ENCODE measurements at regions not wholly inside any gene's neighbourhood (a gene's known extent, or its start where the extent isn't known, plus 50 kb on each side); places are given as distances from the start of the nearest gene placed in this dataset.
A peak's percentile ranks its signal among the peaks of the same experiment; 100 is the strongest.

DNA sequence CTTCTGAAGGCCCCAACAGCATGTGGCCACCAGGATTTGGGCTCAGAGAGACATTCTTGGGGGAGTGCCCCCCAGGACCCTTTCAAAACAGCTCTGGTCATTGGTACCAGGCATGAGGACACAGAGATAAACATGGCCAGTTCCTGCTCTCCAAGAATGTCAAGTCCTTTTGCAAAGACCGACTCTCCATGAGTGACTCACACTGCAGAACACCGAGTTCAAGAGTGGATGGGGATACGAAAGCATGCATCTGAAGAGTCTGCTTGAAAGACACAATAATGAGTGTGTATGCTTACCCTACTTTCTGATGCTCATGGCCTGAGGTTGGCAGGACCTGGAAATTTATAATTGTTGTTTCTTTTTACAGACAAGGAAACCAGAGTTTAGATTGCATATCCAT, 450.6 kb downstream of the TSN start:
- TF ChIP-seq, protein P1, sequence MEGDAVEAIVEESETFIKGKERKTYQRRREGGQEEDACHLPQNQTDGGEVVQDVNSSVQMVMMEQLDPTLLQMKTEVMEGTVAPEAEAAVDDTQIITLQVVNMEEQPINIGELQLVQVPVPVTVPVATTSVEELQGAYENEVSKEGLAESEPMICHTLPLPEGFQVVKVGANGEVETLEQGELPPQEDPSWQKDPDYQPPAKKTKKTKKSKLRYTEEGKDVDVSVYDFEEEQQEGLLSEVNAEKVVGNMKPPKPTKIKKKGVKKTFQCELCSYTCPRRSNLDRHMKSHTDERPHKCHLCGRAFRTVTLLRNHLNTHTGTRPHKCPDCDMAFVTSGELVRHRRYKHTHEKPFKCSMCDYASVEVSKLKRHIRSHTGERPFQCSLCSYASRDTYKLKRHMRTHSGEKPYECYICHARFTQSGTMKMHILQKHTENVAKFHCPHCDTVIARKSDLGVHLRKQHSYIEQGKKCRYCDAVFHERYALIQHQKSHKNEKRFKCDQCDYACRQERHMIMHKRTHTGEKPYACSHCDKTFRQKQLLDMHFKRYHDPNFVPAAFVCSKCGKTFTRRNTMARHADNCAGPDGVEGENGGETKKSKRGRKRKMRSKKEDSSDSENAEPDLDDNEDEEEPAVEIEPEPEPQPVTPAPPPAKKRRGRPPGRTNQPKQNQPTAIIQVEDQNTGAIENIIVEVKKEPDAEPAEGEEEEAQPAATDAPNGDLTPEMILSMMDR (IDR thresholded peaks at IDR 0.05; ENCODE audit: unreplicated experiment in 3 of 3) = no peak
- Mint-ChIP-seq H3K4me1 (peaks cover 45% of the 10 kb centered on the region), H3K27me3 (ENCODE audit: low read depth) (peaks cover 7% of the 10 kb centered on the region), H3K9me3 (no peaks in the 10 kb centered on the region), H3K27ac (peak overlapping the region in 2 of 3 experiments; percentile 67 to 83), H3K4me3 (no peak overlapping the region), H3K36me3 (ENCODE audit: low read depth) (no peaks in the 10 kb centered on the region)

DNA sequence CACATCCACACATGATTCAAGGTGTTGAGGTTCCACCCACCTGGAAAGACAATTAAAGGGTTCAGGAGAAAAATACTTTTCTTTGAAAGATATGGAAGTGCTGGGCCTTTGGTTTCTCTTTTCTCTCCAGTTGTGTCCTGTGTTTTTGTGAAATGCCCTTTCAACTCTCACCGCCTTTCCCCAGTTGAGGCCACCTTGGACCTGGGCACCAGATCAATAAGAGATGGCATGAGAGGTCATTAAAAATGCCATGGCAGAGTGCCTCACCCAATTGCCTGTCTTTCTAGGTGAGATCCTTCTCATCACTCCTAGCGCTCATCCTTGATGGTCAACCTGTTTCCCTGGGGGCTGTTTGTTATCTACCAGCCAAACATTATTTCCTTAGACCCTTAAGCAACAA, 453.9 kb downstream of the TSN start:
- Mint-ChIP-seq H3K4me3 (no peak overlapping the region), H3K27ac (no peak overlapping the region), H3K27me3 (ENCODE audit: low read depth) (peaks cover 7% of the 10 kb centered on the region), H3K36me3 (ENCODE audit: low read depth) (no peaks in the 10 kb centered on the region), H3K9me3 (no peaks in the 10 kb centered on the region), H3K4me1 (peaks cover 23% of the 10 kb centered on the region)
- TF ChIP-seq, protein P1 (IDR thresholded peaks at IDR 0.05; ENCODE audit: unreplicated experiment in 3 of 3) = no peak

DNA sequence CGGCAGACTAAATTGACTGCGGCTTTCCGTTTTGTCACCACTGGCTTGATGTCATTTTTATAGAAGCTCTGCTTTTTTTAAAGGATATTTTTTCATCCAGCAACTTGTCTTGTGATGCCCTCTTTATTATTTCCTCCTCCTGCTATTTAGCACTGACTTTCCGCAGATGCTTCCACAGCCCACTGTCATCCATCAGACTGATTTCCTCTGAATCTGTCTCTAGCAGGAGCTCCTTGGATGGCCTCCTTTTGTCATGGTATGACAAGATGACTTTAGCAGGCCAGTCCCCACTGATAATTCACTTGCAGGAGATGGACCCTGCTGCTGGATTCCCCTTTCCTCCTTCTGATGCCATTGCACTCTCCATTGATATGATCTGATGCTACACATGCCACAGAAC, 454.6 kb downstream of the TSN start:
- TF ChIP-seq, protein P1 (IDR thresholded peaks at IDR 0.05; ENCODE audit: unreplicated experiment in 3 of 3) = no peak
- no peaks in the 10 kb centered on the region for H3K9me3 Mint-ChIP-seq
- H3K36me3 Mint-ChIP-seq (ENCODE audit: low read depth) = no peaks in the 10 kb centered on the region
- H3K27ac Mint-ChIP-seq = no peak overlapping the region
- no peak overlapping the region for H3K4me3 Mint-ChIP-seq
- H3K4me1 Mint-ChIP-seq = peaks cover 17% of the 10 kb centered on the region
- peaks cover 7% of the 10 kb centered on the region for H3K27me3 Mint-ChIP-seq (ENCODE audit: low read depth)

DNA sequence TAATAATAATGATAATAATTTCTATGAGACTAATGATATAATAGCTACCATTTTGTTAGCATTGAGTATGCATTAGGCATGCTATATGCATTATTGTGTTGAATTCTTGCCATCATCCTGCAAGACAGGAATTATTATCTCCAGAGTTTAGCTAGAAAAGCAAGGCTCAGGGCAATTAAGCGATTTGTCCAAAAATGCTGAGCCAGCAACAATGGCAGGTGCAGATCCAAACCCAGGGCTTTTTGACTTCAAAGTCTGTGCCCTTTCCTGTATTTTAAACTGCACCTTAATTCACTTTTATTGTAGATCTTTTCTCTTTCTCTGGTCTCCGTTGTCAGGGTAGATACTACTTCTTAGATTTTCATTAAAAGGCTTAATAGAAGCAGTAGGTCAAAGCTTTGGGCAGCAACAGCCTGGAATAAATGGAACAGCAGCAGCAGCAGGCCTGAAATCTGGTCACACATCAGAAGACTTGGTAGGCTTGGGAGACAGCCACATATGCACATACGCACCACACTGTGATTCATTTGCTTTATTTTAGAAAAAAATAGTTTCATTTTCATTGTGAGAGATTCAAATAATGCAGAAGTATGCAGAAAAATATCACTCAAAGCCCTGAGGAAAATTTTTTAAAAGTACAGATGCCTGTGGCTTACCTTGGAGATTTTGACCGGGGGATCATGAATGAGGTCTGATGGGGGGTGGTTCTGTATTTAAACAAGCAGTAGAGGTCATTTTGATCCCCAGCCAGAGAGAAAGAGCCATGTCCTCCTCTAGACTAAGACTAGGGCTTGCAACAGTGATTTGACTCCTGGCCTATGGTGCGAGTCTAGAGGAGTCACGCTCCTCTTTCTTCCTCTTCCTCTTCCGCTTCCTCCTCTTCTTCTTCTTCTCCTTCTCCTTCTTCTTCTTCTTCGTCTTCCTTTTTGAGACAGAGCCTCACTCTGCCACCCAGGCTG, 455.7 kb downstream of the TSN start:
- TF ChIP-seq, protein P1 (IDR thresholded peaks at IDR 0.05; ENCODE audit: unreplicated experiment in 3 of 3) = no peak
- Mint-ChIP-seq H3K27me3 (ENCODE audit: low read depth) (peaks cover 12% of the 10 kb centered on the region), H3K4me1 (peaks cover 6% of the 10 kb centered on the region), H3K36me3 (ENCODE audit: low read depth) (no peaks in the 10 kb centered on the region), H3K9me3 (no peaks in the 10 kb centered on the region), H3K4me3 (no peak overlapping the region), H3K27ac (no peak overlapping the region)

DNA sequence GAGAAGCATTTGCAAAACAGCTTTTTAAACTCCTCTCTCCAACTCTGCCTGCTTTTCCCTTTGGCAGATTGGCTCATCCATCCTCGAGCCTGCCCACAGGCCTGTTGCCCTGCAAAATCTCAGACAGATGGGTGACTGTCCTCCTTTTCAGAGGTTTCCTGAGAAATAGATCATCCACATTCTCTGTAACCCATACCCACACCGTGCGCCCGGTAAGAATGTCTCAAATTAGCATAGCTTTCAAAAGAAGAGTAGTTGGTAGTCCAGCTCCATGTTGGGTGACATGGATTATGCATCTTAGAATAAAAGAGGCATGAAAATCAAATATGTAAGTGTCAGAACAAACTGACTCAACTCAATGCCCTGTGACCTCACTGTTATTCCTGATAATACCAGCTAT, 457.9 kb downstream of the TSN start:
- H3K36me3 Mint-ChIP-seq (ENCODE audit: low read depth) = no peaks in the 10 kb centered on the region
- H3K4me1 Mint-ChIP-seq = no peaks in the 10 kb centered on the region
- peaks cover 12% of the 10 kb centered on the region for H3K27me3 Mint-ChIP-seq (ENCODE audit: low read depth)
- no peak overlapping the region for H3K27ac Mint-ChIP-seq
- no peak overlapping the region for H3K4me3 Mint-ChIP-seq
- TF ChIP-seq, protein P1 (IDR thresholded peaks at IDR 0.05; ENCODE audit: unreplicated experiment in 3 of 3) = no peak
- no peaks in the 10 kb centered on the region for H3K9me3 Mint-ChIP-seq

DNA sequence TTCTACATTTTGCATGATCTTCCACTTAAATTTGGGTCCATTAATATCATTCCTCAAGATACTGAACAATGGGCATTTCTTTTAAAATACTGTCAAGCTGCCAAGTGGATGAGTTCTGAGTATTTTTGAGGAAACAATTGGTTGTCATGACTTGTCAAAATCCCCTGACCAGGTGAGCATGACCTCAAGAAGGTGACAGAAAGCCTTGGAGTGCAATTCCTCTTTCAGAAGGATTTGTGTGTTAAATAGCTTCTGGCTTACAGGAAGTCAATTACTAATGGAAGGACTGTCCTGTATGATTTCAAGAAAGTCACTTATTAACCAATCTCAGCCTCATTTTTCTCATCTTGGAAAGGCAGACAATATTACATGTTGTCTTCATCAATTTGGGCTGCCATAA, 460.6 kb downstream of the TSN start:
- Mint-ChIP-seq H3K36me3 (ENCODE audit: low read depth) (no peaks in the 10 kb centered on the region), H3K27me3 (ENCODE audit: low read depth) (peaks cover 4% of the 10 kb centered on the region), H3K27ac (no peak overlapping the region), H3K4me1 (no peaks in the 10 kb centered on the region), H3K9me3 (no peaks in the 10 kb centered on the region), H3K4me3 (no peak overlapping the region)
- TF ChIP-seq, protein P1 (IDR thresholded peaks at IDR 0.05; ENCODE audit: unreplicated experiment in 3 of 3) = no peak
